Endothelial cell of umbilical vein (primary cell): ENCODE measurements at regions not wholly inside any gene's neighbourhood (a gene's known extent, or its start where the extent isn't known, plus 50 kb on each side); places are given as distances from the start of the nearest gene placed in this dataset.

Experiments
- BruUV-seq: library from RNA; stranded (reverse); fragments of 400-500 nt; replicated peaks from 2 replicates; lab custom pipeline; 2021; lab: Mats Ljungman, UMichigan
- CTCF ChIA-PET: fragments of 300-600, 350-600 bp; sonication (Branson Sonifier 250); formaldehyde crosslinking; loops from one replicate; lab custom pipeline; 2021; ENCODE audit warnings: antibody characterized with exemption, inconsistent platforms; lab: Charles Lee
- POLR2A ChIA-PET: fragments of 300-600, 350-600 bp; sonication (Branson Sonifier 250); formaldehyde crosslinking; loops from one replicate; lab custom pipeline; 2021; ENCODE audit warnings: antibody characterized with exemption, inconsistent platforms; lab: Charles Lee
- DNase-seq: peaks from one replicate; pipeline ENCODE4 v3.0.0-alpha.2; 2011; ENCODE audit warnings: low read depth, low spot score
- FAIRE-seq: peaks from 2 replicates; lab custom pipeline; 2011; peaks lifted over from hg19 to GRCh38; lab: Jason Lieb, UNC
- H2AFZ ChIP-seq: 2 replicates; pipeline ENCODE4 v1.6.0; 2012; ENCODE audit warnings: low read depth, low read length, control low read depth, inconsistent platforms
- H3K27ac ChIP-seq: 2 replicates; pipeline ENCODE4 v1.5.1; 2011; ENCODE audit warnings: low read depth, mild to moderate bottlenecking, control low read depth, low read length, moderate library complexity; ENCODE audit not compliant: insufficient read depth
- H3K27me3 ChIP-seq, 2 experiments: 2 replicates each; pipeline versions ENCODE4 v1.6.0 to v1.6.1; 2011; ENCODE audit warnings: low read length in 2 of 2, mixed read lengths in 1 of 2; ENCODE audit not compliant: control insufficient read depth in 2 of 2, insufficient read depth in 2 of 2
- H3K36me3 ChIP-seq, 2 experiments: 2 replicates in 1 of 2; 3 replicates in 1 of 2; pipeline ENCODE4 v1.5.1; 2011; ENCODE audit warnings: low read length in 2 of 2, mild to moderate bottlenecking in 1 of 2, moderate library complexity in 1 of 2; ENCODE audit not compliant: control insufficient read depth in 2 of 2, insufficient read depth in 2 of 2; ENCODE audit errors: extremely low read depth in 1 of 2
- H3K4me1 ChIP-seq: 3 replicates; pipeline ENCODE4 v1.5.1; 2011; ENCODE audit warnings: mild to moderate bottlenecking, low read length; ENCODE audit not compliant: control insufficient read depth, insufficient read depth; ENCODE audit errors: extremely low read depth
- H3K4me2 ChIP-seq: 2 replicates; pipeline ENCODE4 v1.6.1; 2011; ENCODE audit warnings: low read length, control low read depth, mixed read lengths; ENCODE audit not compliant: insufficient read depth
- H3K4me3 ChIP-seq, 3 experiments: fragments of 200-600 bp in 1 of 3; sonication (generic), shearing (Covaris generic) in 1 of 3; replicated peaks in 1 of 3; 2 replicates each; pipeline ENCODE4 v1.5.1; 2011 to 2016; ENCODE audit warnings: control low read depth in 3 of 3, low read length in 3 of 3, mild to moderate bottlenecking in 2 of 3, inconsistent platforms in 1 of 3, low read depth in 1 of 3, moderate library complexity in 1 of 3; ENCODE audit not compliant: insufficient read depth in 1 of 3
- H3K79me2 ChIP-seq: 2 replicates; pipeline ENCODE4 v1.6.0; 2012; ENCODE audit warnings: low read length, inconsistent platforms; ENCODE audit not compliant: control insufficient read depth, insufficient read depth
- H3K9ac ChIP-seq: replicated peaks from 2 replicates; pipeline ENCODE3; 2011; ENCODE audit warnings: low read length, control low read depth; ENCODE audit not compliant: insufficient read depth; ENCODE audit errors: extremely low read depth
- H3K9me1 ChIP-seq: replicated peaks from 3 replicates; pipeline ENCODE4 v1.6.0; 2011; ENCODE audit warnings: mild to moderate bottlenecking, low read length; ENCODE audit not compliant: control insufficient read depth, insufficient read depth; ENCODE audit errors: extremely low read depth
- H3K9me3 ChIP-seq: replicated peaks from 2 replicates; pipeline ENCODE4 v1.5.1; 2012; ENCODE audit warnings: low read length, inconsistent platforms; ENCODE audit not compliant: control insufficient read depth, insufficient read depth
- H4K20me1 ChIP-seq: replicated peaks from 2 replicates; pipeline ENCODE3; 2011; ENCODE audit warnings: mild to moderate bottlenecking, low read length; ENCODE audit not compliant: control insufficient read depth, insufficient read depth; ENCODE audit errors: extremely low read depth
- CTCF ChIP-seq, 2 donors: IDR thresholded peaks; 1 replicate in 1 of 2; 2 replicates in 1 of 2; pipeline ENCODE4 v1.5.1; 2011; ENCODE audit warnings: low read length in 2 of 2, mild to moderate bottlenecking in 2 of 2, moderate library complexity in 2 of 2, control low read depth in 1 of 2, inconsistent platforms in 1 of 2, low read depth in 1 of 2; ENCODE audit not compliant: insufficient read depth in 1 of 2; ENCODE audit errors: extremely low read depth in 1 of 2
- EZH2 ChIP-seq: IDR thresholded peaks from 2 replicates; pipeline ENCODE4 v1.6.1; 2012; ENCODE audit warnings: borderline replicate concordance, low read depth, mild to moderate bottlenecking, moderate library complexity, low read length, inconsistent platforms; ENCODE audit not compliant: severe bottlenecking
- FOS ChIP-seq: IDR thresholded peaks from 2 replicates; pipeline ENCODE4 v1.6.1; 2011; ENCODE audit warnings: mild to moderate bottlenecking, low read length, moderate library complexity, borderline replicate concordance; ENCODE audit not compliant: insufficient read depth
- MAX ChIP-seq: IDR thresholded peaks from 2 replicates; pipeline ENCODE4 v1.6.1; 2011; ENCODE audit not compliant: insufficient read depth, insufficient read length
- POLR2A ChIP-seq: IDR thresholded peaks from 2 replicates; pipeline ENCODE4 v1.6.1; 2012; ENCODE audit warnings: low read depth, mild to moderate bottlenecking, control low read depth, low read length
- POLR2AphosphoS5 ChIP-seq: IDR thresholded peaks from 2 replicates; pipeline ENCODE4 v1.6.1; 2012; ENCODE audit warnings: low read depth, mild to moderate bottlenecking, control low read depth, low read length, moderate library complexity; ENCODE audit not compliant: insufficient read depth
- dilution Hi-C: fragments of 300-500 bp; cut with MboI; formaldehyde crosslinking; loops from one replicate; pipeline ENCODE4 v1.15.0; 2019; ENCODE audit warnings: low sequenced_read_pairs; ENCODE audit not compliant: extremely low pct_ligation_motif_present
- intact Hi-C: fragments of 100-400 bp; cut with micrococcal nuclease; formaldehyde crosslinking; loops from one replicate; pipeline ENCODE4 v1.10.0; 2022

GRCh38 chr11:36865846-36866245, 267.8 kb upstream of the RAG2 start:
- ChIA-PET CTCF (no interaction called here), POLR2A (no interaction called here)
- Histone ChIP-seq H3K9ac (no peak overlapping the region), H3K9me3 (peaks cover 2% of the 10 kb centered on the region), H2AFZ (no peak overlapping the region), H3K4me2 (no peak overlapping the region), H3K9me1 (no peaks in the 10 kb centered on the region), H3K27ac (no peak overlapping the region), H3K79me2 (no peaks in the 10 kb centered on the region), H3K36me3 (no peaks in the 10 kb centered on the region), H4K20me1 (no peaks in the 10 kb centered on the region), H3K4me1 (no peaks in the 10 kb centered on the region), H3K4me3 (no peak overlapping the region), H3K27me3 (no peaks in the 10 kb centered on the region)
- DNase-seq = no peak
- intact Hi-C loops = no loop called here
- FAIRE-seq = no peak
- TF ChIP-seq MAX (no peak), POLR2A (no peak), FOS (no peak)
- no TSS peak for BruUV-seq
- dilution Hi-C loops = no loop called here

GRCh38 chr11:36854875-36855274, 256.8 kb upstream of the RAG2 start:
- Histone ChIP-seq H3K27me3 (no peaks in the 10 kb centered on the region), H3K27ac (no peak overlapping the region), H3K9me1 (no peaks in the 10 kb centered on the region), H2AFZ (no peak overlapping the region), H4K20me1 (no peaks in the 10 kb centered on the region), H3K9ac (no peak overlapping the region), H3K4me3 (no peak overlapping the region), H3K79me2 (no peaks in the 10 kb centered on the region), H3K4me1 (no peaks in the 10 kb centered on the region), H3K36me3 (no peaks in the 10 kb centered on the region), H3K4me2 (no peak overlapping the region), H3K9me3 (peaks cover 2% of the 10 kb centered on the region)
- ChIA-PET POLR2A (no interaction called here), CTCF (no interaction called here)
- no TSS peak for BruUV-seq
- intact Hi-C loops = no loop called here
- dilution Hi-C loops = no loop called here
- FAIRE-seq = no peak
- no peak for DNase-seq
- no peak for TF ChIP-seq EZH2
- TF ChIP-seq POLR2AphosphoS5 = no peak
- TF ChIP-seq POLR2A = no peak
- TF ChIP-seq CTCF (IDR thresholded peaks at IDR 0.05; ENCODE audit: extremely low read depth in 1 of 2, insufficient read depth in 1 of 2, low read depth in 1 of 2, low read length in 2 of 2) = no peak
